Kidney (tissue), 13 donors: ENCODE measurements at regions not wholly inside any gene's neighbourhood (a gene's known extent, or its start where the extent isn't known, plus 50 kb on each side); places are given as distances from the start of the nearest gene placed in this dataset.

Experiments
- DNase-seq, 5 donors: peaks; one replicate each; pipeline ENCODE4 v3.0.0-alpha.2; 2013 to 2020
- FAIRE-seq: peaks from 2 replicates; lab custom pipeline; 2012; peaks lifted over from hg19 to GRCh38; lab: Jason Lieb, UNC
- H3K27ac ChIP-seq, 2 donors: one replicate each; pipeline ENCODE4 v1.7.0; 2013; ENCODE audit warnings: low read depth in 2 of 2, low read length in 2 of 2, inconsistent platforms in 1 of 2
- H3K27me3 ChIP-seq: one replicate; pipeline ENCODE4 v1.7.1; 2013; ENCODE audit warnings: low read length, inconsistent platforms; ENCODE audit not compliant: control insufficient read depth, insufficient read depth
- H3K36me3 ChIP-seq, 3 donors: one replicate each; pipeline versions ENCODE4 v1.7.0 to v1.7.1; 2013; ENCODE audit warnings: low read length in 3 of 3, control low read depth in 1 of 3, inconsistent platforms in 1 of 3; ENCODE audit not compliant: insufficient read depth in 3 of 3, control insufficient read depth in 2 of 3
- H3K4me1 ChIP-seq, 3 donors: one replicate each; pipeline versions ENCODE4 v1.7.0 to v1.7.1; 2013; ENCODE audit warnings: low read length in 3 of 3, inconsistent platforms in 1 of 3, low read depth in 1 of 3; ENCODE audit not compliant: control insufficient read depth in 2 of 3, insufficient read depth in 2 of 3
- H3K4me3 ChIP-seq, 3 donors: one replicate each; pipeline versions ENCODE4 v1.7.0 to v1.8.1; 2013; ENCODE audit warnings: low read length in 3 of 3, control low read depth in 1 of 3, inconsistent platforms in 1 of 3
- H3K9ac ChIP-seq, 3 donors: one replicate each; pipeline versions ENCODE4 v1.7.0 to v1.7.1; 2013; ENCODE audit warnings: low read length in 3 of 3, control low read depth in 1 of 3, inconsistent platforms in 1 of 3
- H3K9me3 ChIP-seq, 3 donors: one replicate each; pipeline versions ENCODE4 v1.7.0 to v1.7.1; 2013; ENCODE audit warnings: low read length in 3 of 3, control low read depth in 1 of 3, inconsistent platforms in 1 of 3; ENCODE audit not compliant: control insufficient read depth in 2 of 3, insufficient read depth in 1 of 3
- intact Hi-C: fragments of 100-400 bp; cut with DNase I; formaldehyde crosslinking; loops from one replicate; pipeline ENCODE4 v1.11.1; 2022
- TF ChIP-seq, protein P1 (sequence below): IDR thresholded peaks from 3 replicates; pipeline ENCODE4 v1.5.1; 2012; ENCODE audit warnings: mild to moderate bottlenecking, moderate library complexity, borderline replicate concordance; ENCODE audit not compliant: insufficient read depth; ENCODE audit errors: extremely low read depth
- donor health status: control.
- donor health status: control.
- donor health status: control.
- donor health status: control.
- donor health status: control.
- donor health status: DM: yes; HTN: yes; CAD: no.
- donor health status: Normal renal cell carcinoma (clear cell type).

DNA sequence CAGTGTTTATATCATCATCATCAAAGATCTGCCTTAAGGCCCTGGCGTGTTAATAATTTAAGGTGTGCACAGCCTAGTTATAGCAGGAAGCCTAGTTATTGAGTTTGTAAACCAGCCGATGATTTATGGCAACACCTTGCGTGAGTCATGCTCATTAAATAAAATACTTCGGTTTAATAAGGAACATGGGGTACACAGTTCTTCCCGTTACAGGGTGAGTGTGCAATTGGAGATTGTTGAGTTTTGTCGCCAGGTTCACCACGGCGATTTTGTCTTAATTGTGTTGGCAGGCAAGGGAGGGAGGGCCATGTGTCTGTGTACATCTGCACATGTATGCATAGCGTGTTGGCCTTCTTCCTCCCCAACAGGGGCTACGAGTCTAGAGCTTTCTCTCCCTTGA, 104.0 kb downstream of the TFAP2A start:
- Histone ChIP-seq H3K9ac (no peak overlapping the region), H3K27ac (no peak overlapping the region), H3K27me3 (no peaks in the 10 kb centered on the region), H3K36me3 (no peaks in the 10 kb centered on the region), H3K4me1 (no peaks in the 10 kb centered on the region), H3K9me3 (no peaks in the 10 kb centered on the region), H3K4me3 (no peak overlapping the region)
- peak in 1 of 5 donors; percentile 24 for DNase-seq
- FAIRE-seq, result no peak
- TF ChIP-seq, protein P1, sequence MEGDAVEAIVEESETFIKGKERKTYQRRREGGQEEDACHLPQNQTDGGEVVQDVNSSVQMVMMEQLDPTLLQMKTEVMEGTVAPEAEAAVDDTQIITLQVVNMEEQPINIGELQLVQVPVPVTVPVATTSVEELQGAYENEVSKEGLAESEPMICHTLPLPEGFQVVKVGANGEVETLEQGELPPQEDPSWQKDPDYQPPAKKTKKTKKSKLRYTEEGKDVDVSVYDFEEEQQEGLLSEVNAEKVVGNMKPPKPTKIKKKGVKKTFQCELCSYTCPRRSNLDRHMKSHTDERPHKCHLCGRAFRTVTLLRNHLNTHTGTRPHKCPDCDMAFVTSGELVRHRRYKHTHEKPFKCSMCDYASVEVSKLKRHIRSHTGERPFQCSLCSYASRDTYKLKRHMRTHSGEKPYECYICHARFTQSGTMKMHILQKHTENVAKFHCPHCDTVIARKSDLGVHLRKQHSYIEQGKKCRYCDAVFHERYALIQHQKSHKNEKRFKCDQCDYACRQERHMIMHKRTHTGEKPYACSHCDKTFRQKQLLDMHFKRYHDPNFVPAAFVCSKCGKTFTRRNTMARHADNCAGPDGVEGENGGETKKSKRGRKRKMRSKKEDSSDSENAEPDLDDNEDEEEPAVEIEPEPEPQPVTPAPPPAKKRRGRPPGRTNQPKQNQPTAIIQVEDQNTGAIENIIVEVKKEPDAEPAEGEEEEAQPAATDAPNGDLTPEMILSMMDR, result no peak
- intact Hi-C loops, result no loop called here

DNA sequence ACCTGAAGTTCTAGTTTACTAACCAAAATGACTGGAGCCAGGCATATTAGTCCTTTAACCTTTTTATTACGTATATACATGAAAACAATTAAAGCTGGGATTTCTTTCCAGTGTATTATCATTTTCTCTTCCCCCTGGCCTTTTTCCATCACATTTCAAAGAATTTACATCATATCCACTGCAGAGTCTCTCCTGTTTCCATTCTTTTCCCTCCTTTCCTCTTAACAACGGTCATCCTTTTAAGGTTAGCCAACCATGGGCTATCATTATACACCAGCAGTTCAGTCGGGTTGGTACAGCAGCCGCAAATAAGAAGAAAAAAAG, 104.6 kb downstream of the TFAP2A start:
- Histone ChIP-seq H3K36me3 (no peaks in the 10 kb centered on the region), H3K4me1 (no peaks in the 10 kb centered on the region), H3K9me3 (no peaks in the 10 kb centered on the region), H3K27me3 (no peaks in the 10 kb centered on the region), H3K4me3 (no peak overlapping the region), H3K27ac (no peak overlapping the region), H3K9ac (no peak overlapping the region)
- intact Hi-C loops, result no loop called here
- peak in 1 of 5 donors; percentile 38 for DNase-seq
- FAIRE-seq, result no peak
- TF ChIP-seq, protein P1, result no peak

DNA sequence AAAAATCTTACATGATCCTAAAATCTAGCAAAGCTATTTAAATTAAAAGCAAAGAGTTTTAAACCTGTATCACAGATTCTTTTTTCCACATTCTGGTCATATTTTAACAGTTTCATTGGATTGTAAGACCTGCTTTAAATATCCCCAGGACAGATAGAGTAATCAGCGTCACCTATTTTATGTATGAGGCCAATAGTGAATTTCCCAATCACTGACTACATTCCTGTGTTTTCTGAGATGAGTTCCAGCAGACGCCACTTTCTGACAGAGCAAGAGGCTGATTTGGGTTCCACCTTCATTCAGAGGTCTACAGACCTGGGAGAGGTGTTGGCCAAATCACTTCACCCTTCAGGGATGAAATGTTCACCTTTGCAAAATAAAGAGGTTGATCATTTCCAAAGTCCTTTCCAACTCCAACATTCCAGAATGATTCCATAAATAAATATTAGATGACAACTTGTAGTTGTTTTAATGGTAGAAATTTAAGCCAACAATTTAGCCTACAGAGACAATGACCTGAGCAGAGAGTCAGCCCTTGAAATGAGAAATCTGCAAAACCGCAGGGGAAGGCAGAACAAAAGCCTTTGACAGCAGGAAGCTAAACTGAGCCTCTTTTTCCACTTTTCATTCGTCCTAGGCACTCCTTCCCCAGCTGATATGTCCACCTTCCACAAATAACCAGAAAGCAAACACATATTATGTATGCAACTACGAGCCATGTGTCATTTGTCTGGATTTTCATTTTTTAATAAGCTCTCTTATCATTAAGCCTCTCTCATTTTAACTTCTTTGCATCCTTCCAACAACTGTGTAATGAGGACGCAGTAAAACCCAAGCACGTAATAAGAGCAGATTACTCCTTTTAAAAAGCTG, 105.2 kb downstream of the TFAP2A start:
- intact Hi-C loops, result no loop called here
- FAIRE-seq (no peak), DNase-seq (no peak)
- no peaks in the 10 kb centered on the region for H3K4me1 ChIP-seq
- no peak overlapping the region for H3K9ac ChIP-seq
- H3K9me3 ChIP-seq, result no peaks in the 10 kb centered on the region
- no peak overlapping the region for H3K4me3 ChIP-seq
- H3K36me3 ChIP-seq, result no peaks in the 10 kb centered on the region
- H3K27me3 ChIP-seq, result no peaks in the 10 kb centered on the region
- no peak overlapping the region for H3K27ac ChIP-seq
- TF ChIP-seq, protein P1, result no peak
